ENCODE measurements at regions not wholly inside any gene's neighbourhood (a gene's known extent, or its start where the extent isn't known, plus 50 kb on each side); places are given as distances from the start of the nearest gene placed in this dataset.

GRCh38 chr10:125482108-125482507 lies 200.9 kb downstream of the TEX36 start:
- TF ChIP-seq EZH2 (IDR thresholded peaks at IDR 0.05) = no peak
- TF ChIP-seq POLR2AphosphoS5 (IDR thresholded peaks at IDR 0.05; ENCODE audit: borderline replicate concordance, low read depth, low read length) = no peak
- TF ChIP-seq FOXP2 (optimal IDR thresholded peaks at IDR 0.05; ENCODE audit: control extremely low read depth, extremely low read length, insufficient read depth) = no peak

Measured in SK-N-MC (cell line).